WTC11 (cell line): ENCODE measurements at regions not wholly inside any gene's neighbourhood (a gene's known extent, or its start where the extent isn't known, plus 50 kb on each side); places are given as distances from the start of the nearest gene placed in this dataset.

Experiments
- ATAC-seq: fragments of 200-7000 bp; cut with Tn5 transposase; 2 replicates; pipeline ENCODE4 v1.10.0; 2021; ENCODE audit warnings: mild to moderate bottlenecking, moderate library complexity
- CTCF ChIA-PET: fragments of 300-600 bp; sonication (Branson Sonifier 250); formaldehyde crosslinking; loops from one replicate; lab custom pipeline; 2021; ENCODE audit warnings: antibody characterized with exemption; lab: Charles Lee
- POLR2A ChIA-PET: fragments of 350-600 bp; sonication (Branson Sonifier 250); formaldehyde crosslinking; loops from one replicate; lab custom pipeline; 2021; ENCODE audit warnings: antibody characterized with exemption; lab: Charles Lee
- DNase-seq: peaks from one replicate; pipeline ENCODE4 v3.0.0; 2021; ENCODE audit warnings: low spot score
- H3K27ac Mint-ChIP-seq: 2 replicates; pipeline ENCODE4 v1.8.0; 2021; ENCODE audit warnings: mixed read lengths
- H3K27me3 Mint-ChIP-seq: 2 replicates; pipeline ENCODE4 v1.8.0; 2021; ENCODE audit warnings: low read depth, mild to moderate bottlenecking, moderate library complexity, mixed read lengths
- H3K36me3 Mint-ChIP-seq: 2 replicates; pipeline ENCODE4 v1.8.0; 2021; ENCODE audit warnings: mixed read lengths
- H3K4me1 Mint-ChIP-seq: 2 replicates; pipeline ENCODE4 v1.8.0; 2022; ENCODE audit warnings: mixed read lengths
- H3K4me3 Mint-ChIP-seq: 2 replicates; pipeline ENCODE4 v1.8.0; 2021; ENCODE audit warnings: mild to moderate bottlenecking, moderate library complexity, mixed read lengths
- H3K9me3 Mint-ChIP-seq: 2 replicates; pipeline ENCODE4 v1.8.0; 2021; ENCODE audit warnings: mixed read lengths
- EMX1 ChIP-seq: fragments of 250-450 bp; sonication (Bioruptor Pico); IDR thresholded peaks from 2 replicates; pipeline ENCODE4 v1.8.0; 2021; ENCODE audit warnings: mild to moderate bottlenecking
- ETV6 ChIP-seq: sonication (generic); formaldehyde crosslinking; IDR thresholded peaks from 2 replicates; pipeline ENCODE4 v1.8.1; 2022; ENCODE audit warnings: mild to moderate bottlenecking, missing genetic modification reagents
- GABPB1 ChIP-seq: sonication (generic); formaldehyde crosslinking; IDR thresholded peaks from 2 replicates; pipeline ENCODE4 v1.8.1; 2023; ENCODE audit warnings: mild to moderate bottlenecking, missing genetic modification reagents
- KAT7 ChIP-seq: sonication (generic); formaldehyde crosslinking; IDR thresholded peaks from 2 replicates; pipeline ENCODE4 v1.8.1; 2023; ENCODE audit warnings: missing genetic modification reagents, mild to moderate bottlenecking, borderline replicate concordance
- MXD4 ChIP-seq: fragments of 250-450 bp; sonication (Bioruptor Pico); IDR thresholded peaks from 2 replicates; pipeline ENCODE4 v1.8.0; 2021; ENCODE audit warnings: mild to moderate bottlenecking, moderate library complexity, borderline replicate concordance
- NFATC4 ChIP-seq: fragments of 250-450 bp; sonication (Bioruptor Pico); IDR thresholded peaks from 2 replicates; pipeline ENCODE4 v1.9.0; 2021; ENCODE audit warnings: mild to moderate bottlenecking
- NFE2L1 ChIP-seq: sonication (generic); formaldehyde crosslinking; IDR thresholded peaks from 2 replicates; pipeline ENCODE4 v1.8.1; 2023; ENCODE audit warnings: missing genetic modification reagents
- ZNF138 ChIP-seq: sonication (generic); formaldehyde crosslinking; conservative IDR thresholded peaks from 2 replicates; pipeline ENCODE4 v1.8.1; 2022; ENCODE audit warnings: mild to moderate bottlenecking, moderate library complexity, missing genetic modification reagents
- ZNF219 ChIP-seq: sonication (generic); formaldehyde crosslinking; IDR thresholded peaks from 2 replicates; pipeline ENCODE4 v1.8.0; 2023; ENCODE audit warnings: missing genetic modification reagents, mild to moderate bottlenecking, borderline replicate concordance
- TF ChIP-seq, protein P1 (sequence below): sonication (generic); formaldehyde crosslinking; IDR thresholded peaks from 2 replicates; pipeline ENCODE4 v1.8.0; 2022; ENCODE audit warnings: missing genetic modification reagents
- TF ChIP-seq, protein P2 (sequence below): sonication (generic); formaldehyde crosslinking; IDR thresholded peaks from 2 replicates; pipeline ENCODE4 v1.8.1; 2023; ENCODE audit warnings: mild to moderate bottlenecking, moderate library complexity, missing genetic modification reagents
- TF ChIP-seq, protein P3 (sequence below): fragments of 250-450 bp; sonication (Bioruptor Pico); IDR thresholded peaks from 2 replicates; pipeline ENCODE4 v1.9.0; 2021; ENCODE audit warnings: moderate library complexity, mild to moderate bottlenecking, inconsistent platforms, borderline replicate concordance
- TF ChIP-seq, protein P4 (sequence below): fragments of 250-450 bp; sonication (Bioruptor Pico); conservative IDR thresholded peaks from 2 replicates; pipeline ENCODE4 v1.9.0; 2021; ENCODE audit warnings: mild to moderate bottlenecking
- TF ChIP-seq, protein P5 (sequence below): sonication (generic); formaldehyde crosslinking; IDR thresholded peaks from 2 replicates; pipeline ENCODE4 v1.8.1; 2023; ENCODE audit warnings: mild to moderate bottlenecking, missing genetic modification reagents, moderate library complexity

DNA sequence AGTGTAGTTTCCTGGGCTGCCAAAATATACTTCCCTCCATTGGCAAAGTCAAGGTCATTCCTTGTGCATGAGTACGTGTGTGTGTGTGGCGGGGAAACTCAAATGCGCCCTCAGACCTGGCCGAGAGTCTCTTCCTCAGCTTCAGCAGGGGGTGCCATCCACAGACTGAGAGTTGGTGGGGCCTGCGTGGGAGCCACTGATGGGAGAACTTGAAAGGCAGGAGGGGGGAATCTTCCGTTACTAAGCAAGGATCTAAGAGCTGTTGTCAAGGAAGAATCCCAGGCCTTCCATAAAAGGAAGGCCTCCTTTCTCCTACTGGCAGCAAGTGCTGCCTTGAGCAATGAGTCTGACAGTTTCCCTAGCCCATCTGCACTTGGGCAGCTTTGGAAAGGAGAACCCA is 274.9 kb downstream of the EMP1 start:
- CTCF ChIA-PET, result interaction anchor here (1.3 to 2.6 kb wide), 2 partner anchors 109 to 193 kb away, joined by 5 to 8 read pairs; no protein-coding TSS in a partner anchor
- no peak overlapping the region for H3K4me3 Mint-ChIP-seq
- H3K36me3 Mint-ChIP-seq, result no peaks in the 10 kb centered on the region
- H3K4me1 Mint-ChIP-seq, result no peaks in the 10 kb centered on the region
- TF ChIP-seq, protein P1, sequence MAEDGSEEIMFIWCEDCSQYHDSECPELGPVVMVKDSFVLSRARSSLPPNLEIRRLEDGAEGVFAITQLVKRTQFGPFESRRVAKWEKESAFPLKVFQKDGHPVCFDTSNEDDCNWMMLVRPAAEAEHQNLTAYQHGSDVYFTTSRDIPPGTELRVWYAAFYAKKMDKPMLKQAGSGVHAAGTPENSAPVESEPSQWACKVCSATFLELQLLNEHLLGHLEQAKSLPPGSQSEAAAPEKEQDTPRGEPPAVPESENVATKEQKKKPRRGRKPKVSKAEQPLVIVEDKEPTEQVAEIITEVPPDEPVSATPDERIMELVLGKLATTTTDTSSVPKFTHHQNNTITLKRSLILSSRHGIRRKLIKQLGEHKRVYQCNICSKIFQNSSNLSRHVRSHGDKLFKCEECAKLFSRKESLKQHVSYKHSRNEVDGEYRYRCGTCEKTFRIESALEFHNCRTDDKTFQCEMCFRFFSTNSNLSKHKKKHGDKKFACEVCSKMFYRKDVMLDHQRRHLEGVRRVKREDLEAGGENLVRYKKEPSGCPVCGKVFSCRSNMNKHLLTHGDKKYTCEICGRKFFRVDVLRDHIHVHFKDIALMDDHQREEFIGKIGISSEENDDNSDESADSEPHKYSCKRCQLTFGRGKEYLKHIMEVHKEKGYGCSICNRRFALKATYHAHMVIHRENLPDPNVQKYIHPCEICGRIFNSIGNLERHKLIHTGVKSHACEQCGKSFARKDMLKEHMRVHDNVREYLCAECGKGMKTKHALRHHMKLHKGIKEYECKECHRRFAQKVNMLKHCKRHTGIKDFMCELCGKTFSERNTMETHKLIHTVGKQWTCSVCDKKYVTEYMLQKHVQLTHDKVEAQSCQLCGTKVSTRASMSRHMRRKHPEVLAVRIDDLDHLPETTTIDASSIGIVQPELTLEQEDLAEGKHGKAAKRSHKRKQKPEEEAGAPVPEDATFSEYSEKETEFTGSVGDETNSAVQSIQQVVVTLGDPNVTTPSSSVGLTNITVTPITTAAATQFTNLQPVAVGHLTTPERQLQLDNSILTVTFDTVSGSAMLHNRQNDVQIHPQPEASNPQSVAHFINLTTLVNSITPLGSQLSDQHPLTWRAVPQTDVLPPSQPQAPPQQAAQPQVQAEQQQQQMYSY, result no peak
- TF ChIP-seq ZNF219 (CRISPR knock-in tag), result no peak
- TF ChIP-seq GABPB1 (CRISPR knock-in tag), result no peak
- TF ChIP-seq, protein P2, sequence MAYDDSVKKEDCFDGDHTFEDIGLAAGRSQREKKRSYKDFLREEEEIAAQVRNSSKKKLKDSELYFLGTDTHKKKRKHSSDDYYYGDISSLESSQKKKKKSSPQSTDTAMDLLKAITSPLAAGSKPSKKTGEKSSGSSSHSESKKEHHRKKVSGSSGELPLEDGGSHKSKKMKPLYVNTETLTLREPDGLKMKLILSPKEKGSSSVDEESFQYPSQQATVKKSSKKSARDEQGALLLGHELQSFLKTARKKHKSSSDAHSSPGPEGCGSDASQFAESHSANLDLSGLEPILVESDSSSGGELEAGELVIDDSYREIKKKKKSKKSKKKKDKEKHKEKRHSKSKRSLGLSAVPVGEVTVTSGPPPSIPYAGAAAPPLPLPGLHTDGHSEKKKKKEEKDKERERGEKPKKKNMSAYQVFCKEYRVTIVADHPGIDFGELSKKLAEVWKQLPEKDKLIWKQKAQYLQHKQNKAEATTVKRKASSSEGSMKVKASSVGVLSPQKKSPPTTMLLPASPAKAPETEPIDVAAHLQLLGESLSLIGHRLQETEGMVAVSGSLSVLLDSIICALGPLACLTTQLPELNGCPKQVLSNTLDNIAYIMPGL, result no peak
- TF ChIP-seq MXD4, result no peak
- TF ChIP-seq, protein P3, sequence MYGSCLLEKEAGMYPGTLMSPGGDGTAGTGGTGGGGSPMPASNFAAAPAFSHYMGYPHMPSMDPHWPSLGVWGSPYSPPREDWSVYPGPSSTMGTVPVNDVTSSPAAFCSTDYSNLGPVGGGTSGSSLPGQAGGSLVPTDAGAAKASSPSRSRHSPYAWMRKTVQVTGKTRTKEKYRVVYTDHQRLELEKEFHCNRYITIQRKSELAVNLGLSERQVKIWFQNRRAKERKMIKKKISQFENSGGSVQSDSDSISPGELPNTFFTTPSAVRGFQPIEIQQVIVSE (CRISPR knock-in tag), result no peak
- no peak for TF ChIP-seq NFATC4 (CRISPR knock-in tag)
- no peak for TF ChIP-seq KAT7 (CRISPR knock-in tag)
- TF ChIP-seq, protein P4, sequence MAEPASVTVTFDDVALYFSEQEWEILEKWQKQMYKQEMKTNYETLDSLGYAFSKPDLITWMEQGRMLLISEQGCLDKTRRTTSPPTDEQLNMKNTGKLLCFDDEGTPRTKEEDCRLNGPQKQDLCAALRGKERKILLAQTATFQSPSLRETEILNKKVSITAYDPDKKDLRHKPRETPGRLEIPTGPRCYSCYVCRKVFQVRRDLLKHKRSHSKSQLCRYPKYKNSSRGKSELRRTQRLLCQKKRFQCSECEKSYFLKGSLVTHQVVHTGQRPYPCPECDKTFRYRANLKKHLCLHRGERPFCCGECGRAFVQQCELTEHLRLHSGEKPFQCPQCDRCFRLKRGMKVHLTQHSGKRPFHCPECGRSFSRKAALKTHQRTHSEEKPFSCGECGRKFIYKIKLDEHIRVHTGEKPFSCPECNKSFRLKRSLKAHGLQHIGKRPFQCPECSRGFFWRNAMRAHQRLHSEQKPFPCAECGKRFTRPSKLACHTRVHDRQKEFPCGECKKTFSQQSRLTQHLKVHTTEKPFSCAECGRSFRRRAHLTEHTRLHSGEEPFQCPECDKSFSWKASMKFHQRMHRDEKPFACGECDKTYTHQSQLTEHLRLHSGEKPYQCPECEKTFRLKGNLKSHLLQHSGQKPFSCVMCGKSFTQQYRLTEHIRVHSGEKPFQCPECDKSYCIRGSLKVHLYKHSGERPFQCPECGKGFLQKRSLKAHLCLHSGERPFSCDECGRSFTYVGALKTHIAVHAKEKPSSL (CRISPR knock-in tag), result no peak
- no peak for TF ChIP-seq ETV6
- TF ChIP-seq, protein P5, sequence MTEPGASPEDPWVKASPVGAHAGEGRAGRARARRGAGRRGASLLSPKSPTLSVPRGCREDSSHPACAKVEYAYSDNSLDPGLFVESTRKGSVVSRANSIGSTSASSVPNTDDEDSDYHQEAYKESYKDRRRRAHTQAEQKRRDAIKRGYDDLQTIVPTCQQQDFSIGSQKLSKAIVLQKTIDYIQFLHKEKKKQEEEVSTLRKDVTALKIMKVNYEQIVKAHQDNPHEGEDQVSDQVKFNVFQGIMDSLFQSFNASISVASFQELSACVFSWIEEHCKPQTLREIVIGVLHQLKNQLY, result no peak
- TF ChIP-seq ZNF138 (CRISPR knock-in tag), result no peak
- no peak for TF ChIP-seq NFE2L1 (CRISPR knock-in tag)
- no peak for TF ChIP-seq EMX1 (CRISPR knock-in tag)
- no peak overlapping the region for H3K27ac Mint-ChIP-seq
- ATAC-seq (no peak), DNase-seq (no peak)
- no peaks in the 10 kb centered on the region for H3K27me3 Mint-ChIP-seq
- no peaks in the 10 kb centered on the region for H3K9me3 Mint-ChIP-seq
- POLR2A ChIA-PET, result no interaction called here

DNA sequence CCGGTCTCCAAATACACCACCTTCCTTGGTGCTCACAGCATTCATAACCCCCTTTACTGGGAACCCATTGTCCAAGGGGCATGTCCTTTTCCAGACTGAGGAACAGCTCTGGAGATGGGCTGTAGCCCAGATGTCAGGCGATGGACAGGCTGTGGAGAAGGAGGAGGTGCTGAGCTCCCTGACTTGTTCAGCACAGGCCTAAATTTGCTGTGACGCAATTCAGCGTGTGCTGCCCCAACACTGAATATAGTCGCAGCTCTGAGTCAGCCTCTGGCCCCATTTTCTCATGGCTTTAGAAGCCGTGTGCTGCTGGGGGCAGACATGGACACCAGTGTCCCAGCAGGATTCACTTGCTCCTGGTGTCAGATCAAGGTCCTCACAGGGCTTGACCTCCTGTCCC is 269.1 kb downstream of the EMP1 start:
- ATAC-seq (no peak), DNase-seq (no peak)
- no peaks in the 10 kb centered on the region for H3K9me3 Mint-ChIP-seq
- peaks cover 4% of the 10 kb centered on the region; the same call in 1 of the 2 replicates for H3K4me1 Mint-ChIP-seq
- POLR2A ChIA-PET, result no interaction called here
- H3K27me3 Mint-ChIP-seq, result no peaks in the 10 kb centered on the region
- H3K4me3 Mint-ChIP-seq, result no peak overlapping the region
- no peak overlapping the region for H3K27ac Mint-ChIP-seq
- no peak for TF ChIP-seq ZNF138 (CRISPR knock-in tag)
- TF ChIP-seq, all 79 proteins: peak for 0
- no peaks in the 10 kb centered on the region for H3K36me3 Mint-ChIP-seq
- CTCF ChIA-PET, result interaction anchor here (0.8 to 2.1 kb wide), 2 partner anchors 69 to 103 kb away, joined by 3 to 7 read pairs; no protein-coding TSS in a partner anchor
